ENCODE measurements at regions not wholly inside any gene's neighbourhood (a gene's known extent, or its start where the extent isn't known, plus 50 kb on each side); places are given as distances from the start of the nearest gene placed in this dataset.

DNA sequence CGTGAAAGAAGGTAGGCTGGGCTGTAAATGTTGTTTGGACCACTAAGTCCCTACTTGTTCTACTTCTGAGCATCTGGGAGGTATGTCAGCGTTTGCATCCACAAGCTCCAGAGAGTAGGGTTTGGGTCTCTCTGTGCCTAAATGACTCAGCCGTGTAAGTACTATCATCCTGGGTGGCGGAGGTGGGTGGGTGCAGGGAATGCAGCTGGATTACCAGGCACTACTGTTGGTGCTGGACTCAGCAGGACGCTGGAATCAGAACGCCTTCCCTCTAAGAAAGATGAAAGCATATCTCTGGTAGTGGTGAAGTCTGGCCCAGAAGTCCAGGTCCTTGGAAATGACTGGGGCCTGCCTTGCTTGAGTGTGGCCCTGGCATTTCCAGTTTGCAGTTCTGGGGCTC lies 289.7 kb downstream of the PCNX1 start:
- ATAC-seq (ENCODE audit: poor library complexity) (no peak), DNase-seq (no peak)
- POLR2A ChIA-PET, result no interaction called here
- Mint-ChIP-seq H3K27ac (no peak overlapping the region), H3K9me3 (no peaks in the 10 kb centered on the region), H3K4me1 (ENCODE audit: low read depth) (no peaks in the 10 kb centered on the region), H3K4me3 (no peak overlapping the region), H3K27me3 (no peaks in the 10 kb centered on the region), H3K36me3 (ENCODE audit: low read depth) (no peaks in the 10 kb centered on the region)
- intact Hi-C loops (cut with DNase I, micrococcal nuclease), result no loop called here
- no peaks in the 10 kb centered on the region for H3K9me3 ChIP-seq (ENCODE audit: control insufficient read depth in 1 of 2, insufficient read depth in 1 of 2, low read length in 2 of 2)
- no peaks in the 10 kb centered on the region for H3K36me3 ChIP-seq (ENCODE audit: insufficient read depth, low read length)
- CTCF ChIA-PET, result no interaction called here
- H3K4me3 ChIP-seq (ENCODE audit: low read length), result no peak overlapping the region
- H3K27me3 ChIP-seq (ENCODE audit: control insufficient read depth in 1 of 2, insufficient read depth in 2 of 2, low read length in 2 of 2), result no peaks in the 10 kb centered on the region
- no peaks in the 10 kb centered on the region for H3K4me1 ChIP-seq (ENCODE audit: insufficient read depth, low read length)
- H3K27ac ChIP-seq (ENCODE audit: low read depth in 1 of 2, low read length in 2 of 2), result no peak overlapping the region
- TF ChIP-seq CTCF (IDR thresholded peaks at IDR 0.05), result no peak

- Mint-ChIP-seq H3K27me3 (no peaks in the 10 kb centered on the region), H3K4me3 (no peak overlapping the region), H3K36me3 (ENCODE audit: low read depth) (no peaks in the 10 kb centered on the region), H3K4me1 (ENCODE audit: low read depth) (no peaks in the 10 kb centered on the region), H3K9me3 (no peaks in the 10 kb centered on the region), H3K27ac (no peak overlapping the region)
- intact Hi-C loops (cut with DNase I, micrococcal nuclease), result no loop called here
- no peak overlapping the region for H3K4me3 ChIP-seq (ENCODE audit: low read length)
- POLR2A ChIA-PET, result no interaction called here
- H3K27me3 ChIP-seq (ENCODE audit: control insufficient read depth in 1 of 2, insufficient read depth in 2 of 2, low read length in 2 of 2), result no peaks in the 10 kb centered on the region
- CTCF ChIA-PET, result no interaction called here
- no peaks in the 10 kb centered on the region for H3K4me1 ChIP-seq (ENCODE audit: insufficient read depth, low read length)
- no peak for DNase-seq
- H3K36me3 ChIP-seq (ENCODE audit: insufficient read depth, low read length), result no peaks in the 10 kb centered on the region
- no peaks in the 10 kb centered on the region for H3K9me3 ChIP-seq (ENCODE audit: control insufficient read depth in 1 of 2, insufficient read depth in 1 of 2, low read length in 2 of 2)
- no peak for ATAC-seq (ENCODE audit: poor library complexity)
- TF ChIP-seq CTCF (IDR thresholded peaks at IDR 0.05), result no peak
- no peak overlapping the region for H3K27ac ChIP-seq (ENCODE audit: low read depth in 1 of 2, low read length in 2 of 2)
Measured at GRCh38 chr14:71198687-71199086, 291.4 kb downstream of the PCNX1 start.

DNA sequence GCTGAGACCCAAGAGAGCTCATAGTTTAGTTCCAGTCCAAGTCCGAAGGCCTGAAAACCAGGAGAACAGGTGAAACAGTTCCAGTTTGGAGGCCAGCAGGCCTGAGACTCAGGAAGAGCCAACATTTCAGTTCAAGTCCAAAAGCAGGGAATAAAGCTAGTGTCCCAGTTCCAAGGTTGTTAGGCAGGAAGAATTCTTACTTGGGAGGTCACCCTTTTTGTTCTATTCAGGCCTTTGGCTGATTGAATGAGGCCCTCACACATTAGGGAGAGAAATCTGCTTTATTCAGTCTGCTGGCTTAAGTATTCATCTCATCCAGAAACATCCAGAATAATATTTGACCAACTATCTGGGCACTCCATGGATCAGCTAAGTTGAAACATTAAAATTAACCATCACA lies 294.6 kb downstream of the PCNX1 start:
- no peak for DNase-seq
- POLR2A ChIA-PET, result no interaction called here
- Histone ChIP-seq H3K27me3 (ENCODE audit: control insufficient read depth in 1 of 2, insufficient read depth in 2 of 2, low read length in 2 of 2) (no peaks in the 10 kb centered on the region), H3K9me3 (ENCODE audit: control insufficient read depth in 1 of 2, insufficient read depth in 1 of 2, low read length in 2 of 2) (no peaks in the 10 kb centered on the region), H3K27ac (ENCODE audit: low read depth in 1 of 2, low read length in 2 of 2) (no peak overlapping the region), H3K4me1 (ENCODE audit: insufficient read depth, low read length) (no peaks in the 10 kb centered on the region), H3K4me3 (ENCODE audit: low read length) (no peak overlapping the region), H3K36me3 (ENCODE audit: insufficient read depth, low read length) (no peaks in the 10 kb centered on the region)
- no peak for TF ChIP-seq CTCF (IDR thresholded peaks at IDR 0.05)
- CTCF ChIA-PET, result no interaction called here
- Mint-ChIP-seq H3K4me3 (no peak overlapping the region), H3K9me3 (no peaks in the 10 kb centered on the region), H3K36me3 (ENCODE audit: low read depth) (no peaks in the 10 kb centered on the region), H3K27ac (no peak overlapping the region), H3K4me1 (ENCODE audit: low read depth) (no peaks in the 10 kb centered on the region), H3K27me3 (no peaks in the 10 kb centered on the region)
- intact Hi-C loops (cut with DNase I, micrococcal nuclease), result no loop called here
- no peak for ATAC-seq (ENCODE audit: poor library complexity)
